GM19438 (cell line): ENCODE measurements at regions not wholly inside any gene's neighbourhood (a gene's known extent, or its start where the extent isn't known, plus 50 kb on each side); places are given as distances from the start of the nearest gene placed in this dataset.

Experiments used
- ATAC-seq: cut with Tn5 transposase; IDR thresholded peaks from one replicate; pipeline ENCODE4 v1.9.1; 2021; ENCODE audit warnings: low read depth; ENCODE audit not compliant: unreplicated experiment

DNA sequence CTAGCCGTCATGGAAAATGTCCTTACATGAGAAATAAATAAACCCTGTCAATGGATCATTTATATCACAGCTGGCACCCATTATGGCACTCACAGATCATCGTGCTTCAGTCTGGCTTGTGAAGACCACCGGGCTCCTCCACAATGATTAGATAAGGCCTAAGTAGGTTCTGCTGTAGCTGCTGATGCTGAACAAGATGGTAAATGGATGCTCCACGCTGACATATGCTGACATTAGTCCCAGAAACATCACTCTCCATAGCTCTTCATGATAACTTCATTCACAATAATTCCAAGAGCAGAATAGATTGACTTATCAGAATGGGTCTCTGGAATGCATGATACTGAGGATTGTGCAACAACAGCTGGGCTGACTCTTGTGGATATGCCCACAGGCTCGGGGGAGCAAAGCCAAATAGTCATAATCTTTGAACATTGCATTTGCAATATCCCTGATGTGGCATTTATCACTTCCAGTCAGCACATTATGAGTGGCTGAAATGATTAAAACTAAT lies 63.8 kb upstream of the RXFP2 start:
- ATAC-seq, result no peak

DNA sequence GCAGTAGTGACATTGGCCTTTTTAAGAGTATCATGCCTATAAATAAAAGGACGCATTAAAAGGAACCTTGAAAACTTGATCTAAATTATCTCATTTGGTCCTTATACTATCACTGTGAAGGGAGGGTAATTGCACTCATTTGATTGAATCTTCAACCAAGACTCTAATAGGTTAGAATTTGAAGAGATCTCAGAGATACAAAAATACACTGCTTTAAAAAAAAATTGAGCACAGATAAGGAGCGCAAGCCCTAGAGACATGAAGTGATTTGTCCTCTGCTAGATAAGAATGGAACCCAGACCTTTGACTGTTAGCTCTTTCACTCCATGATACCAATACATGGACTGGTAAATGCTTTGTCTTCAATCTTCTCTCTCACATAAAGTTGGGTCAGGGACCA lies 58.2 kb upstream of the RXFP2 start:
- ATAC-seq, result no peak

DNA sequence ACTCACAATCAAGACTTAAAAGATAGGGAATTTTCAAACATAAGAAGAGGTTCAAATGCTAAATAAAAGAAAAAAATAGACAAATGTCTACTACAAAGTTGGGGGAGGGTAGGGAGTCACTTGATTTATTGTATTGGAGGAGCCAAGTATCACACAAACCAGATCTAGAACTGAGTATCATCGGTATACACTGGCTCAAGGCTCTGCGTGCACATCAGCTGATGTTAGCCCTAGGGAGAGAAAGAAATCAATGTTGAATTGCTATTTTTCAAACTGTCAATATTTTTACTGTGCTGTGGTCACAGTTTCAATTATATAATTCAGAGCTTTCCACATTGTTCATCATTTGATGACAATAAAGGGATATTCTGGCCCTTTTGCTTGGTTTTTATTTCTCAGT lies 54.9 kb upstream of the RXFP2 start:
- ATAC-seq, result no peak

DNA sequence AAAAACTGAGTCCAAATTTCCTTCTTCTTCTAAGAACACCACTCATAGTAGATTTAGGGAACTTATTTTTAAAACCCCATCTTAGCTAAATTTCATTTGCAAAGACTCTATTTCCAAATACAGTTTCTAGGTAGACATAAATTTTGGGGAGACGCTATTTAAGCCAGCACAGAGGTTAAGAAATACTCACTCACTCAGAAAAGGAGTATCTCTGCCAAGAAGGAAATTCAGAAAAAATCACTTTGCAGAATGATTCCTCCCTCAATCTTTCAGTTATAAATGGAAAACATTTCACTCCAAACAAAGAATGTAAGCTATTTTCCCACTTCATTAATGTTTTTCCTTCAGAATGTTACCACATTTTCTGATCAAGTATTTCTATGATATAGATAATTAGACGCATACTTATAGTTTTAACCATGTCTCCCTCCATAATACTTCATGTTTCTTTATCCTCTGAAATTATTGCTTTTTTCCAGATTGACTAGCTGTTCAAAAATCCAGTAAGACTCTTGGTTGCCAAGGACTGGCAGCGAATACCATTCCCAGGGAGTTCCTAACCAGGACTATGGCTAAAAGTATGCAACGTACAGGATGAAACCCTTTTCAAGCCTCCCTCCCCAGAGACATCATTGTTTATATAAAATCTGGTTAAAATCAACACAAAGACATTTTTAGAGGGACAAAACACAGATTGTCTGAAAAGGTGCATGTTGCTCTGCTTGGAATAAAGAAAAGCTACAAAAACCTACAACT lies 52.5 kb upstream of the RXFP2 start:
- no peak for ATAC-seq
